IPS-NIHi11 (cell line): ENCODE measurements at regions not wholly inside any gene's neighbourhood (a gene's known extent, or its start where the extent isn't known, plus 50 kb on each side); places are given as distances from the start of the nearest gene placed in this dataset.

Experiments used
- DNase-seq: peaks from one replicate; pipeline ENCODE4 v3.0.0; 2012; ENCODE audit warnings: mixed read lengths, low spot score

GRCh38 chr2:129465045-129465444 is 514.4 kb upstream of the RAB6C start:
- no peak for DNase-seq

GRCh38 chr2:129466389-129466788 is 513.1 kb upstream of the RAB6C start:
- no peak for DNase-seq

GRCh38 chr2:129467012-129467779 is 512.3 kb upstream of the RAB6C start:
- DNase-seq = no peak

- no peak for DNase-seq
Observed at GRCh38 chr2:129467941-129468340, 511.5 kb upstream of the RAB6C start.

- no peak for DNase-seq
Observed at GRCh38 chr2:129468879-129469278, 510.6 kb upstream of the RAB6C start.

- no peak for DNase-seq
Observed at GRCh38 chr2:129469389-129469788, 510.1 kb upstream of the RAB6C start.

- no peak for DNase-seq
Observed at GRCh38 chr2:129469871-129470270, 509.6 kb upstream of the RAB6C start.

GRCh38 chr2:129478902-129479517 is 500.5 kb upstream of the RAB6C start:
- no peak for DNase-seq

- no peak for DNase-seq
Observed at GRCh38 chr2:129479892-129480291, 499.6 kb upstream of the RAB6C start.

GRCh38 chr2:129480790-129481189 is 498.7 kb upstream of the RAB6C start:
- no peak for DNase-seq

- no peak for DNase-seq
Observed at GRCh38 chr2:129481306-129482219, 497.9 kb upstream of the RAB6C start.

GRCh38 chr2:129482626-129483025 is 496.8 kb upstream of the RAB6C start:
- DNase-seq = no peak

- DNase-seq = no peak
Observed at GRCh38 chr2:129483366-129483765, 496.1 kb upstream of the RAB6C start.

GRCh38 chr2:129484999-129485897 is 494.2 kb upstream of the RAB6C start:
- DNase-seq = no peak

- DNase-seq = no peak
Observed at GRCh38 chr2:129488376-129488775, 491.1 kb upstream of the RAB6C start.

GRCh38 chr2:129490641-129491040 is 488.8 kb upstream of the RAB6C start:
- peak; percentile 16 for DNase-seq

GRCh38 chr2:129491308-129491707 is 488.2 kb upstream of the RAB6C start:
- DNase-seq = no peak

GRCh38 chr2:129492548-129492947 is 486.9 kb upstream of the RAB6C start:
- DNase-seq = no peak

GRCh38 chr2:129499747-129500146 is 479.7 kb upstream of the RAB6C start:
- no peak for DNase-seq

GRCh38 chr2:129502781-129503180 is 476.7 kb upstream of the RAB6C start:
- no peak for DNase-seq

- DNase-seq = no peak
Observed at GRCh38 chr2:129504646-129505045, 474.8 kb upstream of the RAB6C start.

GRCh38 chr2:129518937-129519336 is 460.5 kb upstream of the RAB6C start:
- no peak for DNase-seq
